Thoracic aorta (tissue), 2 donors: ENCODE measurements at regions not wholly inside any gene's neighbourhood (a gene's known extent, or its start where the extent isn't known, plus 50 kb on each side); places are given as distances from the start of the nearest gene placed in this dataset.
"Not testable (repeated sequence)": the region's sequence is repeated elsewhere in the genome, so short reads cannot be mapped to it uniquely, and the experiment has no call there.

Experiments
- ATAC-seq: fragments of 150-250 bp; one replicate; pipeline ENCODE4 v1.8.0; 2017; ENCODE audit warnings: low read depth; ENCODE audit not compliant: insufficient number of reproducible peaks, low FRiP score
- DNase-seq: peaks from one replicate; pipeline ENCODE4 v3.0.0-alpha.2; 2020; ENCODE audit warnings: low spot score
- H3K27ac ChIP-seq, 2 donors: fragments of 200-600 bp; sonication (generic); 1 replicate in 1 of 2; 2 replicates in 1 of 2; pipeline ENCODE4 v1.5.1; 2016; ENCODE audit warnings: mild to moderate bottlenecking in 2 of 2, moderate library complexity in 2 of 2
- H3K27me3 ChIP-seq: fragments of 200-600 bp; sonication (generic); replicated peaks from 2 replicates; pipeline ENCODE4 v1.6.0; 2016; ENCODE audit warnings: mild to moderate bottlenecking; ENCODE audit not compliant: insufficient read depth
- H3K36me3 ChIP-seq: fragments of 200-600 bp; sonication (generic); one replicate; pipeline ENCODE4 v1.5.1; 2016
- H3K4me1 ChIP-seq, 2 donors: fragments of 200-600 bp; sonication (generic); 1 replicate in 1 of 2; 2 replicates in 1 of 2; pipeline versions ENCODE4 v1.5.1 to v1.6.0; 2016; ENCODE audit warnings: low read depth in 2 of 2, mild to moderate bottlenecking in 1 of 2; ENCODE audit not compliant: control insufficient read depth in 1 of 2
- H3K4me3 ChIP-seq: fragments of 200-600 bp; sonication (generic); 2 replicates; pipeline ENCODE4 v1.5.1; 2016; ENCODE audit warnings: mild to moderate bottlenecking
- H3K9me3 ChIP-seq: fragments of 200-600 bp; sonication (generic); 2 replicates; pipeline ENCODE4 v1.5.1; 2016
- TF ChIP-seq, protein P1 (sequence below): fragments of 200-600 bp; sonication (generic); IDR thresholded peaks from one replicate; pipeline ENCODE4 v1.5.1; 2019; ENCODE audit warnings: antibody characterized with exemption

GRCh38 chr12:14216405-14217294 lies 148.8 kb upstream of the ATF7IP start:
- TF ChIP-seq, protein P1, sequence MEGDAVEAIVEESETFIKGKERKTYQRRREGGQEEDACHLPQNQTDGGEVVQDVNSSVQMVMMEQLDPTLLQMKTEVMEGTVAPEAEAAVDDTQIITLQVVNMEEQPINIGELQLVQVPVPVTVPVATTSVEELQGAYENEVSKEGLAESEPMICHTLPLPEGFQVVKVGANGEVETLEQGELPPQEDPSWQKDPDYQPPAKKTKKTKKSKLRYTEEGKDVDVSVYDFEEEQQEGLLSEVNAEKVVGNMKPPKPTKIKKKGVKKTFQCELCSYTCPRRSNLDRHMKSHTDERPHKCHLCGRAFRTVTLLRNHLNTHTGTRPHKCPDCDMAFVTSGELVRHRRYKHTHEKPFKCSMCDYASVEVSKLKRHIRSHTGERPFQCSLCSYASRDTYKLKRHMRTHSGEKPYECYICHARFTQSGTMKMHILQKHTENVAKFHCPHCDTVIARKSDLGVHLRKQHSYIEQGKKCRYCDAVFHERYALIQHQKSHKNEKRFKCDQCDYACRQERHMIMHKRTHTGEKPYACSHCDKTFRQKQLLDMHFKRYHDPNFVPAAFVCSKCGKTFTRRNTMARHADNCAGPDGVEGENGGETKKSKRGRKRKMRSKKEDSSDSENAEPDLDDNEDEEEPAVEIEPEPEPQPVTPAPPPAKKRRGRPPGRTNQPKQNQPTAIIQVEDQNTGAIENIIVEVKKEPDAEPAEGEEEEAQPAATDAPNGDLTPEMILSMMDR, result no peak
- peak overlapping the region; percentile 55 for H3K4me3 ChIP-seq

DNA sequence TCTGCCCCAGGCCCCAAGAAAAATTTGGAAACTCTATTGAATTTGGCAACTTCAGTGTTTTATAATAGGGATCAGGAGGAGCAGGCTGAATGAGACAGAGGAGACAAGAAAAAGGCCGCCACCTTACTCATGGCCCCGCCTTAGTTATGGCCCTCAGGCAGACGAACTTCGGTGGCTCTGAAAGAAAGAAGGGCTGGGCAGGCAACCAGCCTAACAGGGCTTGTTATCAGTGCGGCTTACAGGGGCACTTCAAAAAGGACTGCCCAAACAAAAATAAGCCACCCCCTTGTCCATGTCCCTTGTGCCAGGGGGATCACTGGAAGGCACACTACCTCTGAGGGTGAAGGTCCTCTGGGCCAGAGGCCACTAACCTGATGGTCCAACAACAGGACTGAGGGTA lies 146.3 kb upstream of the ATF7IP start:
- H3K27me3 ChIP-seq, result no peaks in the 10 kb centered on the region
- H3K9me3 ChIP-seq, result no peaks in the 10 kb centered on the region
- DNase-seq, result no peak
- no peaks in the 10 kb centered on the region for H3K4me1 ChIP-seq
- no peak overlapping the region for H3K27ac ChIP-seq
- ATAC-seq, result no peak
- no peak overlapping the region for H3K4me3 ChIP-seq
- no peaks in the 10 kb centered on the region for H3K36me3 ChIP-seq
- TF ChIP-seq, protein P1, result no peak

More at GRCh38 chr12:14216405-14217294, 148.8 kb upstream of the ATF7IP start:
- Histone ChIP-seq H3K9me3 (no peaks in the 10 kb centered on the region), H3K4me1 (no peaks in the 10 kb centered on the region), H3K27ac (no peak overlapping the region), H3K36me3 (no peaks in the 10 kb centered on the region), H3K27me3 (no peaks in the 10 kb centered on the region)
- DNase-seq (no peak), ATAC-seq (no peak)

GRCh38 chr12:14219670-14220069 lies 145.8 kb upstream of the ATF7IP start:
- H3K4me3 ChIP-seq, H3K27me3 ChIP-seq, DNase-seq, H3K36me3 ChIP-seq, ATAC-seq, H3K9me3 ChIP-seq, H3K4me1 ChIP-seq, H3K27ac ChIP-seq: not testable (repeated sequence)

- TF ChIP-seq, protein P1, result no peak
- Histone ChIP-seq H3K4me3 (no peak overlapping the region), H3K4me1 (no peaks in the 10 kb centered on the region), H3K36me3 (no peaks in the 10 kb centered on the region), H3K27me3 (no peaks in the 10 kb centered on the region), H3K9me3 (peaks cover 1% of the 10 kb centered on the region), H3K27ac (no peak overlapping the region)
- ATAC-seq (no peak), DNase-seq (no peak)
These were observed 140.4 kb upstream of the ATF7IP start for GRCh38 chr12:14225064-14225463.

DNA sequence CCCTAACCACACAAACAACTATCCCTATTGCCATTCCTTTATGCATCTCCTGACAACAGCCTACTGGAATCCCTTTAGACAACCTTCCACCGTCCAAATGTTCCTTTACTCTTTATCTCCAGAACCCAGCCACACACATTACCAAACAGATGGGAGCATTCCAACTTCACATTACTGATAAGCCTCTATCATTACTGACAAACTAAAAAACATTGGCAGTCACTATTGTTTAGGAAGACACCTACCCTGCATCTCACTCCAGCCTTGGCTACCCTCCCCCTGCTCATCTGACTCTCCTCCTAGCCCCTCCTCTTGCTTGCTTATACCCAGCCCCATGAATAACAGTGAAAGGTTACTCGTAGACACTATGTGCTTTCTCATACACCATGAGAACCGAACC lies 130.3 kb upstream of the ATF7IP start:
- not testable (repeated sequence) for H3K4me1 ChIP-seq, H3K36me3 ChIP-seq, ATAC-seq, H3K27ac ChIP-seq, DNase-seq, H3K4me3 ChIP-seq, H3K27me3 ChIP-seq
- peaks cover 13% of the 10 kb centered on the region for H3K9me3 ChIP-seq

DNA sequence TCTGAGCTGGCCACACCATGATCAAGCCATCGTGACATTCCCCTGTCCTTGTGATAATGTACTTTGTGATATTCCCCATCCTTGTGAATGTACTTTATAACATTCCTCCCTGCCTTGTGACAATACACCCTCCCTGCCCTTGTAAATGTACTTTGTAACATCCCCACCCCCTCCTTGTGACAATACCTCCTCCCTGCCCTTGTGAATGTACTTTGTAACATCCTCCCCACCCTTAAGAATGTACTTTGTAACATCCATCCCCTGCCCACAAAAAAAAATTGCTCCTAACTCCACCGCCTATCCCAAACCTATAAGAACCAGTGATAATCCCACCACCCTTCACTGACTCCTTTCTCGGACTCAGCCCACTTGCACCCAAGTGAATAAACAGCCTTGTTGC lies 128.8 kb upstream of the ATF7IP start:
- not testable (repeated sequence) for ATAC-seq, H3K4me1 ChIP-seq, DNase-seq, H3K36me3 ChIP-seq, H3K27ac ChIP-seq, H3K4me3 ChIP-seq, H3K27me3 ChIP-seq, H3K9me3 ChIP-seq
